ENCODE measurements at regions not wholly inside any gene's neighbourhood (a gene's known extent, or its start where the extent isn't known, plus 50 kb on each side); places are given as distances from the start of the nearest gene placed in this dataset.

DNA sequence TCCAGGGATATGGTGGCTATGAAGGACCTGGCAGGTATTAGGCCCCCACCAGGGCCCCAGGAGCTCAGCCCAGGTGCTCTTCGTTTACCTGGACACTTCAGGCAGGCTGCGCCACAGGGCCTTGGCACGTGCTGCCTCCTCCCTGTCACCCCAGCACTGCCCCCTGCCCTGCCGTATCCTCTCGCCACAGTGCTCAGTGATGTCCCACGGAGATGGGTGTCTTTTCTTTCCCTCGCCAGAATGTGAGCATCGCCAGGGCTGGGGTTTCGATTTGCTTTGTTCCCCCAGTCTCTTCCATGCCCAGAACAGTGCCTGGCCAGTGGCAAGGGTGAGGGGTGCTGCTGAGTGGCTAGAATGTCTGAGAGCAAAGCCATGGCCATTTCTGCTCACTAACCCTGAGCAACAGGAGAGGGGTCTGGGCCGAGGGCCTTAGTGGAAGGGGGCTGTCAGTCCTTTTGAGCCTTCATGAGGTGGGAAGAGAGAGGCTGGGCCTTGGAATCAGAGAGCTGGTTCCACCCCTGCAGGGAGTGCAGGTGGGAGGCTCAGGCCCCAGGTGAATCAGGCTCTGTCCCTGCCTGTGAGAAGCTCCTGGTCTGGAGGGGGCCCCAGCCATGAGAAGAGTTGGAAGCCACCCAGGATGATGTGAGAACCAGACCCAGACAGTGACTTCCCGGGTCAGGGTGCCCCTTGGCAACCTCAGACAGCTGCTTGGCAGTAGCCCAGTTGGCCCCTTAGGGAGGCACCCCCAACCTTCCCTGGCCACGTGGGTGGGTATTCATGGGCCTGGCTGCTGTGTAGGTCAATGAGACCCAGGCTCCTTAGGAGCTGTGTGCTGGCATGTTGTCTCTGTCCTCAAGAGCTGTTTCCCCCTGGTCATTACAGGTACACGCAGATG, 129.9 kb upstream of the HS6ST1 start:
- no peak for DNase-seq (ENCODE audit: low read depth in 2 of 2, low spot score in 1 of 2)

DNA sequence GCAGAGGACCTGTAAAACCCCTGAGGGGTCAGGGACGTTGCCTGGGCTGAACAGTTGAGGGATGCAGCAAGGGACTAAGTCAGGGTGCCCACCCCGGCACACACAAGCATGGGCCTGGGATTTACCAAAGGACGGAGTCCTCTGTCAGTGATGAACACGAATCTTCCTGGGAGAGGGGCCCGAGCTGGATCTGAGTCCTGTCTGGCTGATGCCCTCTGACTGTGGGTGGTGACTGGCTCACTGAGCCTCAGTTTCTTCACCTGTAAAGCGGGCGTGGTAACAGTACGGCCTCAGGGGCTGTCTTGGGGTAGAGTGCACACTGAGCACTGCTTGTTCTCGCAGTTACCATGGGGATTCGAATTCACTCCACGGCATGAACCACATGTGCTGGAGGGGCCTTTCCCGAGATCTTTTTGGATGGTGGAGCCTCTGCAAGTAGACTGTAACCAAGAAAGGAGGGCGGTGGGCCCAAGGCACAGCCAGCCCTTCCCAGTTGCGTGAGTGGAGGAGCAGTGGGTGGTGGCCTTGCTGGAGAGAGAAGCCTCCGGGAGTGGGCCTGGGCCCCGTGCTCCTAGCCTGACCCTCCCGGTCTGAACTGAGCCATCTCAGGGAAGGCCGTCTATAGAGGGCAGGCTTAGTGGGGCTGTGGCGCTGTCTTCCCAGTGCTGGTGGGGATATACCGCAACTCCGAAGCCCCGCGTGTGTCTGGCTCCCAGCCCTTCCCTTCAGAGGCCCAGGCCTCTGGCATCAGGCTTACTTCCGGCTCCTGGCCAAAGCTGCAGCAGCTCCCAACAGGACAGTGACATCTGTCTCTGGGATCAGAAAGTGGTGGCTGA, 130.8 kb upstream of the HS6ST1 start:
- DNase-seq (ENCODE audit: low read depth in 2 of 2, low spot score in 1 of 2): no peak

DNA sequence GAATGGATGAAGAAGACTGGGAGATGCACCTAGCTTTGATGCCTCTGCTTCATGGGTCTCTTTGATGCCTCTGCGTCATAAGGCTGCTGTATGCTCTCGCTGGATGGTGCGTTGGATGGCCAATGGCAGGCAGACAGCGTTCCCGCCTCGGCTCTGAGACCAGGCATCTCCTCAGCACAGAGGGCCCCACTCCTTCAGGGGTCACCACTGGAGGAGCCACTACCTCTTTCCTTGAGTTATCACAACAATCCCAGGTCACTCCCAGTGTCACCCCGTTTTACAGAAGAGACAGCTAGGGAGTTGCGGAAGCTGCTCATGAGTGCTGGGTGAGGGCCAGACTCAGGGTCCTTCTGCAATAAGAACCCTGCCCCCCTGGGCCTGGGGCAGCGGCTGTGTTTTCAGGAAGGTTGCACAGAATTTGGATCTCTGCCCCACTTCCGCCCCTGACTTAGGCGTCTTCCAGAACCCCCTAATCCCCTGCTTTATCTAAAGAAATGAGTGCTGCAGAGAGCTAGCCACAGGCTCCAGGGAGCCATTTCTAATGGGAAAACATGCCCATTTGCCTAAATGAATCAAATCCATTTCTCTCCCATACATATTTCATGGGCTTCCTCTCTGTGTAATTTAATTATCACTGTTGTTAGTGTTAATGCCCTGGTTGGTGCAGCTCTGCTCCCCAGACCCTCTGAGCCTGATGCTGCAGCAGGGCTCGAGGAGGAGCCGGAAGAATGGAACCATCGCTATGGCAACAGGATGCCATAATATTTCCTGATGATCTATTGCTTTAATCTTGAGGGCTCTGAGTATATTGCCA, 131.8 kb upstream of the HS6ST1 start:
- DNase-seq (ENCODE audit: low read depth in 2 of 2, low spot score in 1 of 2): no peak

DNA sequence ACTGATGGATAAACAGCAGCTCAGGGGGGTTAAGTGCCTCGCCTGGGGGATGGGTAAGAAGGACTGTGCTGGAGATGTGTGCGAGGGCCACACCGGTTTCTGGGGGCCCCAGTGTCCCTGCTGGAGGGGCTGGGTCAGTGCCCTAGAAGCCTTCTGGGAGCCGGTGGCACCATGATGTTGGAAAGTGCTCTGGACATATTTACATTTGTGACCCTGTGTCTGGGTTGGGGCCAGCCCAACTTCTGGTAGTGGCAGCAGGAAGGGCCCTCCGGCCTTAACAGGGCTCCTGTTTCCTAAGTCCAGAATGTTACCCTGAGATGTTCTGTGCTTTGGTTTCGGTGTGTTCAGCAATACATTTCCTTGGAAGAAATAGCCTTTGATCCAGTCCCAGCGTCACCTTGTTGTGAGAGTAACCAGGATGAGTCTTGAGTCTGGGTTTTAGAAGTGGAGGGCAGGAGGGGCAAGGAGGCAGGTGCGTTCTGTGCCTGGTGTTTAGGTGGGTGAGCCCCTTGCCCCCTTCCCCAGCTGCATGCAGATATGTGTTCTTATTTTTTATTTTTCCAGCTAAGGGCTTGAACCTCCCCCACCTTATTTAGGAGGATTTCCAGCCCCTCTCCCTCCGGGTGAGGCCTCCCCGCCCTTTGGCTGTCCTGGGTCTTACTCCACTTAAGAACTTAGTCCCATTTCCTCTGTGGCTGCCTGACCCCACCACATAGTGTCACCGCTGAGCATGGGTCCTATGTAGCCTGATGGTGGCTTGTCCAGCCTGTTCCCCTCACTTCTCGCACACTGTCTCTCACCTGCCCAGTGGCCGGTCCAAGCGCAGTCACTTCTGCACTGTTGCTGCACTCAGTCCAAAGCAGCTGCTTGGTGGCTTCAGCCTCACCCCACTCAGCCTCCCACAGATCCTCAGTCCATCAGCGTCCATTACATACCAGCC, 132.7 kb upstream of the HS6ST1 start:
- no peak for DNase-seq (ENCODE audit: low read depth in 2 of 2, low spot score in 1 of 2)

DNA sequence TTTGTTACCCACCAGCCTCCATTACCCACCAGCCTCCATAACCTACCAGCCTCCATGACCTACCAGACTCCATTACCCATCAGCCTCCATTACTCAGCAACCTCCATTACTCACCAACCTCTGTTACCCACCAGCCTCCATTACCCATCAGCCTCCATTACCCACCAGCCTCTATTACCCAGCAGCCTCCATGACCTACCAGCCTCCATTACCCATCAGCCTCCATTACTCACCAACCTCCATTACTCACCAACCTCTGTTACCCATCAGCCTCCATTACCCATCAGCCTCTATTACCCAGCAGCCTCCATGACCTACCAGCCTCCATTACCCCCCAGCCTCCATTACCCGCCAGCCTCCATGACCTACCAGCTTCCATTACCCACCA, 133.3 kb upstream of the HS6ST1 start:
- no peak for DNase-seq (ENCODE audit: low read depth in 2 of 2, low spot score in 1 of 2)

DNA sequence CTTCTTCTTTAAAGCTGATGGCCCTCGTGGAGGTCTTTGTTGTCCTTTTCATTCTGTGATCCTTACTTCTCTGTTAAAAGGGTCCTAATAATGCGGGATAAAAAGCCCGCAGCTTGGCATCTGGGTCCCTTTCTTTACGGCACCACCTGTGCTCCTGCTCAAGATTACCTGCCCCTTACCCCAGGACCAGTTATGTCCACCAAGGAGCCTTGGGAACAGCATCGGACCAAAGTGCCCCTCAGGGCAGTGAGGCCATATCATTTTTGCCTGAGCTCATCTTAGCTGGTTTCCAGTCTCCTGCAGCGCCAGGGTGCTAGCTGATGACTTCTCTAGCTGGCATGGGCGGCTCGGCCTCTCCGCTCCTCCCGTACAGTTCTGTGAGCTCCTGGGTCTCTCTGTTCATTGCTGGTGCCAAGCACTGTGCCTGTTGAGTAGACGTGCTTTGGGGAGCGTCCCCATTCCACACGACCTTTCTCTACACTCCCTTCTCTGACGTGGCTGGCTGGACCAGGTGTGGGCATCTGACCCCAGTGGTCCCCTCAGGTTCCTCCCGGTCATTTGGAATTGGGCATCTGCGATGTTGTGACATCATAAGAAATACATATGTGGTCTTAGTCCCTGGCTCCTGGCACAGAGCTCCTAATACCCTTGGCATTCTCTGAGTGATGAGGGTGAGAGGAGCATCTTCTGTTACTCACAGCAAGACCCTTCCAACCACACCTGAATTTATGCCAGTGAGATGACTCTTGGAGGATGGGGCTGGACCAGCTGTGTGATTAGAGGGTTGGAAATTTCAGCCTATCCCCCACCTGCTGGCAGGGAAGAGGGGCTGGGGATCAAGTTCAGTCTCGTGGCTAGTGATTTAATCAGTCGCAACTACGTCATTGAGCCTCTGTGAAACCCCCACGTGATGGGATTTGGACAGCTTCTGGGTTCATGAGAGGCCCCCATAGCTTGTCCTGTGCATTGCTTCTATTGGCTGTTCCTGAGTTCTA, 134.2 kb upstream of the HS6ST1 start:
- no peak for DNase-seq (ENCODE audit: low read depth in 2 of 2, low spot score in 1 of 2)

DNA sequence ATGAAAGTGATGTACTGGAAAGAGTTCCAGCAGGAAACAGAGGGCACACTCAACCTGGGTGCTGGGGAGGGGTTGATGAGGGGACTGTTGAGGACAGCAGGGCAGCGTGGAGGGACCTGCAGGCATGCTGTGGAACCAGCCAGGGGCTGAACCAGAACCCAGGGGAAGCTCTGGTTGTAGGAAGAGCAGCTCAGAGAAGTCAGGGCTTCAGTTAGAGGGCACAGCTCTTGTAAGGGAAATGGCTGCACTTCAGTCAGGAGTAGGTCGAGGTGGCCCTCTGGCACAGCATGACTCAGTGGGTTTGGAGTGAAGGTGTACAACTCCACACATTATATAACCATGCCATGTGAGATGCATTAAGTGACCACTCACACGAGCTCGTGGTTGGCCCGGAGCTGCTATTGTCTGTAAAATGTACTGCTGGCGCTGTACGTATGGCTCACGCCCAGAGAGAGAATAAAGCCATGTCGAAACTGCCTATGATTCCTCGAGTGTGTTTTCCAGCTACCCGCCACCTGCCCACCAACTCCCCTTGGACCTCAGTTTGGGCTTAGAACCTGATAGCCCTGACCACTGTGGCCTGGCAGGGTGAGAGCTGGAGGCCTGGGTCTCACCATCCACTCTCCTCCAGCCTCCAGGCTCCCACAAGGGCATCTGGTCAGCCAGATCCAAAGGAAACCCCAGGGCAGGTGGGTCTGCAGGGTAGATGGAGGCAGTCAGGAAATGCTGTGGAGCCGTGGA, 136.5 kb upstream of the HS6ST1 start:
- no peak for DNase-seq (ENCODE audit: low read depth in 2 of 2, low spot score in 1 of 2)

DNA sequence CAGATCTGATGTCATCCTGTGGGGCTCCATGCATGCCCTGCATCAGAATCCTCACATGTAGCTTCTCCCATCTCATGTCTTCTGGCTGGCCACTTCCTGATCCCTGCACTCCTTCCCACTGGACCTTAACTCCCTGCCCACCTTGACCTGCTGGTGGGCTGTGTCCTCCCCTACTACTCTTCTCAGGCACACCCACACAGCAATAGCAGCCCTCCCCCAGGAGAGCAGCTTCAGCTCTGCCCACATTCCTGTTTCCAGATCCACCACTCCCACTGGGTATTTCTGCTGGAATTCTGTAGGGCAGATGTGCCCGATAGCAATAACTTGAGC, 137.0 kb upstream of the HS6ST1 start:
- no peak for DNase-seq (ENCODE audit: low read depth in 2 of 2, low spot score in 1 of 2)

DNA sequence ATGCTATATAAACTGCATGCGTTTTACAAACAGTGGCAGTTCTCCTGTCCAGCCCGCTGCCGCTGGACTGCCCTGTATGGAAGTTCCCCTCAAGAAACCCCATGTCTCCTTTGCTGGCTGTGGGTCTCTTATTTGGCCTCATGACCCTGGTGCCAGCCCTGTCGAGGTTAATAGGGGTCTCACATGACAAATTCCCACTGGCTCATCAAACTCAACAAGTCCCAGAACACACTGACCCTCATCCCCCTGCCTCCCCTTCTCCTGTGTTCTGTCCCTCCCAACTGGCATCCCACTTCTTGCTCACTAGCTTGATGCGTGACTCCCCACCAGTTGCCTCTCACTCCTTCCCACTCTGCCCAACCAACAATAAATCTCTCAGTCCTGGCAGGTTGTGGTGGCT, 137.6 kb upstream of the HS6ST1 start:
- DNase-seq (ENCODE audit: low read depth in 2 of 2, low spot score in 1 of 2): no peak

DNA sequence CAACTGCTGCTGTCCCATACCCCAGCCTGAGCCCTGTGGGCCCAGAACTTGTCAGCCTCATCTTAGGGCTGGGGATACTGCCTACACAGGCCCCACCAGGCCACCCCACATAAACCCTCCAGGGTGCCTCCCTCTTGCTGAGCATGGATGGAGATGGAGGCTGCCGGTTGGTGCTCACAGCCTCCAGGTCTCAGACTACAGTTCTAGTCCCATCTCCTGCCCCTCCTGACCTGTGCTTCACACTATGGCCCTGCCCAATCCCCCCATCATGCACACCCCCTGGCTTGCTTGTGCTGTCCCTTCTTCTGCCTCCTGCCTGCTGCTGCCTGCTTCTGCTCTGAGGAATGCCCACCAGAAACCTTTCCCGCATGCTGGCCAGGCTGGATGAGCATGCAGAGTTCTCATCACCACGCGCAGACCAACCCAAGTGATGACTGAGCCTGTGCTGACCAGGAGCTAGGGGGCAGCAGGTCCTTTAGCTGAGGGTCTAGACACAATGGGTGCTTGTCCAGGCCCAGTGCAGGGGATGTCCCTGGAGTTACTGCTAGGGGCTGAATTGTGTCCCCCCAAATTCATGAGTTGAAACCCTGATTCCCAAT, 138.4 kb upstream of the HS6ST1 start:
- DNase-seq (ENCODE audit: low read depth in 2 of 2, low spot score in 1 of 2): no peak

DNA sequence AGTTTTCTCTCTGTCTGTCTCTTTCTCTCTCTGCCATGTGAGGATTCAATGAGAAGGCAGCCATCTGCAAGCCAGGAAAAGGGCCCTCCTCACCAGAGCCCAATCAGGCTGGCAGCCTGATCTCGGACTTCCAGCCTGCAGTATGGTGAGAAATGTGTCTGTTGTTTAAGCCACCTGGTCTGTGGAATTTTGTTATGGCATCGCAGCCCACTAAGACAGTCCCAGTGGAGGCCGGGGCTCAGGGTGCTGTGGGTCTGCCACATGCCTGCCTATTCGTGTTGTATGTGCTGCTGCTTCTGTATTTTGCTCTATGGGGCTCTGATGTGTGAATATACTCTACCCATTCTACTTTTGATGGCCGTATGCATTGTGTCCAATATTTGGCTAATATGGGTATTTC, 139.0 kb upstream of the HS6ST1 start:
- no peak for DNase-seq (ENCODE audit: low read depth in 2 of 2, low spot score in 1 of 2)

DNA sequence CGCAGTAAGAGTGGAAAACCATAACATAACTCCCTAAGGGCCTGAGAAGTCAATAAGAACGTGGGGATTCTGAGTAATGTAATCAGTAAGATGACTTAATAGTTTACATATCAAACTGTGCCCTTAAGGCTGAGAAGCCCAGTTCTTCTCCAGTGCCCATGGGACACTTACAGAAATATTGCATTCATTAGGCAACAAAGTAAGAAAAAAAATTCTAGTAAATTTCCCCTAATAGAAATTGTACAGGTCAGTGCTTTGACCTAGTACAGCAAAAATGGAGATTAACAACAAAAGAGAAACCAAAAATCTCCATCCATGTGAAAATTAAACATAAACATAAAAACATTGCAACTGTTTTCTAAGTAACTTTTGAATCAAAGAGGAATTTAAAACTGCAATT, 139.8 kb upstream of the HS6ST1 start:
- no peak for DNase-seq (ENCODE audit: low read depth in 2 of 2, low spot score in 1 of 2)

DNA sequence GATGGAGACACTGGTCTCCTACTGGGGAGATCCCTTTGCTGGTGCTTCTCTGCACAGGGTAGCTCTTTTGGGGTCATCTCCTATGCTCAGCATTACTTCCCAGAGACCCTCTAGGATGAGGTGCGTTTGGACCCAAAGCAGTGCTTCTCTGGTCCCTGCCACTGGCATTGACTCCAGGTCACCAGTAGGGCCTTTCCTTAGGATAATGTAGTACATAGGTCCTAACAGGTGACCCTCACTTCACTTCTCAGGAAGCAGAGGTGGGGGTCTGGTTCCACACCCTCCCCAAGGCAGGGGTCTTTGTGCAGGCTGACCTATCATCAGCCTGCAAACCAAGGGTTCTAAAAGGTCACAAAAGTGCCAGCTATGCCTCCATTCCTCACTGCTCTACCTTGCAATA, 145.8 kb upstream of the HS6ST1 start:
- DNase-seq (ENCODE audit: low read depth in 2 of 2, low spot score in 1 of 2): no peak

DNA sequence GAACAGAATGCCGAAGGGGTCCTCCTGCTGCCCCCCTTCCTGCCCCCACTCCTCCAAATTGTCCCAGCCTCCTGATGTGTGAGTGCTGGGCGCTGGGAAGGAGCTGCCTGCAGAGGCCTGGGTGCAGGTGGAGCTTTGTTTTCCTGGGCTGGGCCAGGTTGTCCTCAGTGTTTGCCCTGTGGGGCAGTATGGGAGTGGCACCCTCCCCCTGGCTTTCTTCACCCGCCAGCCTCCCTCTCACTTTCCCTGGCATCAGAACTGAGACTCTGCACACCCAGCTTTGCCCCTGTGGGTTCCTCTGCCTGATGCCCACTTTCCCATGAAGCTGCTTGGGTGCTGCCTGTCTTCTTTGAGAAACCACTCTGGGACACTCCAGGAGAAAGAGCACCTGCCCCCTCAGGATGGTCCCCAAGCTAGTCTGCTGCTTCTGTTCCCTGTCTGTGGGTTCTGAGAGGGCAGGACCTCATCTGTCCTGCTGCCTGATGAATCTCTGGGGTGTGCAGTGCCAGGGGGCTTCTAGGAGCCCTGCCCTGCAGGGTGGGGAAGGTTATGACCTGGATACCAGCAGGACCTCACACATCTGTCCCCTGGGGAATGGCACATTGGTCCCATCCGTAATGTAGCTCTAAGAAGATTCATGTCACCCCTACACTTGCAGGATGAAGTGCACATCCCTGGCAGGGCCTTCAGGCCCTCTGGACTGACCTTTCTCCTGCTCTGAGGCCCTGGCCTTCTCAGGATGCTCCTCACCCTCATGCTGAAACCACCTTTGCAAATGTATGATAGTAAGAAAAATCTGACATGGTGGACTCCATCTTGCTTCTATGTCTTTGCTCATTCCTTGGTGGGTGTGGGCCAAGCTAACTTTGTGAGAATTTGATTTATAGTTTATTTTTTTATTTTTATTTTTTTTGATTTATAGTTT, 146.8 kb upstream of the HS6ST1 start:
- DNase-seq (ENCODE audit: low read depth in 2 of 2, low spot score in 1 of 2): no peak

DNA sequence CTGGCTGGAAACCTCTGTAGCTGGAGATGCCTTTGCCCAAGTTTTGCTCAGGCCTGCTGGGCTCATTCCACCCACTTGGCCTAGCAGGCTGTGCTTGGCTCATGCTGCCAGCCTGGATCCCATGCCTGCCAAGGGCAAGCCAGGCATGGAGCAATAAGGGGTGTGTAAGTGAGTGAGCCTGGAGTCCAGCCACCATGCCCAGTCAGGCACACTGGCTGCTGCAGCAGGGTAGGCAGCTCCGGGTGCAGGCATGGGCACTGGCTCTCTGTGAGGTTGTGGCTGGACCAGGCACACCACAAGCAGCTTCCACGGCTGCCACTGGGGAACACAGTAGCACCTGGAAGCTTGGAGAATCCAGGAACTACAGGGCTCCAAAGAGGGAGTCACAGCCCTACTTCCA, 147.7 kb upstream of the HS6ST1 start:
- DNase-seq (ENCODE audit: low read depth in 2 of 2, low spot score in 1 of 2): no peak

DNA sequence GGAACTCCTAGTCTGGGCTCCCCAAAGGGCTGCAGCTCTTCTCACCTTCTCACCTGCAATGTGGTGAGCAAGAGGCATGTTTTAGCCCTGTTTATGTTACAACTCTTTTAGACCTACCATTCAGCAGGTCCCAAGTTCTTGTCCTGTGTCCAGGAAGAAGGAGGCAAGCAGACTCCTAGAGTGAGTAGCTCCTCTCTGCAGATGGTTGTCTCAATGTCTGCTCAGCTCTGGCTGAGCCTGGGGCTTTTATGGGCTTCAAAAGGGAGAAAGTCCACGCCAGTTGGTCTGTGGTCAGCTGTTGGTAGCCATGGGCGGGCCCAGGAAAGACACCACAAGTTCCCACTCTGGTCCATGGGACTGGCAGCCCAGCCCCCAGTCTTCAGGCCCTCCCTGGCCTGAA, 148.1 kb upstream of the HS6ST1 start:
- no peak for DNase-seq (ENCODE audit: low read depth in 2 of 2, low spot score in 1 of 2)

DNA sequence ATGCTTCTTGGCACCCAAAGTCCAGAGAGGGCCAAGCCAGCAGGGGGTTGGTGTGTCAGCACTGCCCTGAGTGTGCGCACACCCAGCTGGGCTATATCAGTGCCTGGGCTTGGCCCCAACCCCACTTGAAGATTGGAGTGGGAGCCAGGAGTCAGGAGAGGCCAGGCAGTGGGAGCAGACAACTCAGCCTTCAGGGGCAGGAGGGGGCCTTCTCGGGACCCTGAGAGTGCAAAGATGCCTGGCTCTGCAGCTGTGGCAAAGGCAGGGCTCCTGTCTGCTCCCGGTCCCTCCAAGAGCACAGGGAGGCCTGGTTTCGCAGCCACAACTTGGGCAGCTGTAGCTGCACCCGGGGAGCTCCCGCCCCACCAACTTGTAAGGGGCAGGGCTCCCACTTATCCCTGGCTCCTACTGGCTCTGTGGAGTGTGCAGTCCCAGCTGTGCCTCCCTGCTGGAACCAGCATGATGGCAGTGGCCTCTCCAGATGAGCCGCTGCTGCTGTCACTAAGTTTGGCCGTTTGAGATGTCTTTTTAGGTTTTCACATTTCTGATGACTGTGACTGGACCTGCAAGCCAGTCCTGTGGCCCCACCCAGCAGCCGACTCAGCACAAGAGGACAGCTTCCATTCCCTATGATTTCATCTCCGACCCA, 148.8 kb upstream of the HS6ST1 start:
- DNase-seq (ENCODE audit: low read depth in 2 of 2, low spot score in 1 of 2): no peak
